Ramos (cell line): ENCODE measurements at regions not wholly inside any gene's neighbourhood (a gene's known extent, or its start where the extent isn't known, plus 50 kb on each side); places are given as distances from the start of the nearest gene placed in this dataset.

Source experiments
- in situ Hi-C: fragments of 300-500 bp; cut with MboI; formaldehyde crosslinking; loops from one replicate; pipeline ENCODE4 v1.14.3; 2022; ENCODE audit warnings: low sequenced_read_pairs; ENCODE audit not compliant: unreplicated experiment

- in situ Hi-C loops = no loop called here
Measured at GRCh38 chrX:20451929-20452328, 185.2 kb upstream of the RPS6KA3 start.

GRCh38 chrX:20445109-20445508 lies 178.4 kb upstream of the RPS6KA3 start:
- in situ Hi-C loops = loop anchor here (10.0 to 25.0 kb wide), 2 partner anchors 200 to 533 kb away; no protein-coding TSS in a partner anchor

- in situ Hi-C loops = loop anchor here (10.0 to 25.0 kb wide), 2 partner anchors 198 to 530 kb away; no protein-coding TSS in a partner anchor
Measured at GRCh38 chrX:20442597-20442996, 175.9 kb upstream of the RPS6KA3 start.

GRCh38 chrX:20441123-20441522 lies 174.4 kb upstream of the RPS6KA3 start:
- in situ Hi-C loops = loop anchor here (10.0 to 25.0 kb wide), 2 partner anchors 196 to 529 kb away; no protein-coding TSS in a partner anchor

GRCh38 chrX:20438871-20439526 lies 172.3 kb upstream of the RPS6KA3 start:
- in situ Hi-C loops = loop anchor here (25.0 kb wide), 1 partner anchor 527 kb away; no protein-coding TSS in a partner anchor

- in situ Hi-C loops = loop anchor here (25.0 kb wide), 1 partner anchor 525 kb away; no protein-coding TSS in a partner anchor
Measured at GRCh38 chrX:20437683-20438082, 171.0 kb upstream of the RPS6KA3 start.

GRCh38 chrX:20435913-20436312 lies 169.2 kb upstream of the RPS6KA3 start:
- in situ Hi-C loops = loop anchor here (25.0 kb wide), 1 partner anchor 524 kb away; no protein-coding TSS in a partner anchor

- in situ Hi-C loops = loop anchor here (25.0 kb wide), 1 partner anchor 523 kb away; no protein-coding TSS in a partner anchor
Measured at GRCh38 chrX:20434986-20435385, 168.3 kb upstream of the RPS6KA3 start.

- in situ Hi-C loops = loop anchor here (25.0 kb wide), 1 partner anchor 521 kb away; no protein-coding TSS in a partner anchor
Measured at GRCh38 chrX:20433388-20433775, 166.7 kb upstream of the RPS6KA3 start.

GRCh38 chrX:20432746-20433387 lies 166.2 kb upstream of the RPS6KA3 start:
- in situ Hi-C loops = loop anchor here (25.0 kb wide), 1 partner anchor 521 kb away; no protein-coding TSS in a partner anchor

- in situ Hi-C loops = loop anchor here (25.0 kb wide), 1 partner anchor 520 kb away; no protein-coding TSS in a partner anchor
Measured at GRCh38 chrX:20432048-20432447, 165.3 kb upstream of the RPS6KA3 start.

GRCh38 chrX:20431486-20431885 lies 164.8 kb upstream of the RPS6KA3 start:
- in situ Hi-C loops = loop anchor here (25.0 kb wide), 1 partner anchor 519 kb away; no protein-coding TSS in a partner anchor

GRCh38 chrX:20427173-20427770 lies 160.6 kb upstream of the RPS6KA3 start:
- in situ Hi-C loops = loop anchor here (25.0 kb wide), 1 partner anchor 515 kb away; no protein-coding TSS in a partner anchor

- in situ Hi-C loops = no loop called here
Measured at GRCh38 chrX:20421697-20422096, 155.0 kb upstream of the RPS6KA3 start.

- in situ Hi-C loops = no loop called here
Measured at GRCh38 chrX:20421275-20421674, 154.6 kb upstream of the RPS6KA3 start.

GRCh38 chrX:20420058-20420457 lies 153.3 kb upstream of the RPS6KA3 start:
- in situ Hi-C loops = no loop called here

GRCh38 chrX:20418379-20419150 lies 151.9 kb upstream of the RPS6KA3 start:
- in situ Hi-C loops = no loop called here

GRCh38 chrX:20414762-20415445 lies 148.2 kb upstream of the RPS6KA3 start:
- in situ Hi-C loops = no loop called here

- in situ Hi-C loops = no loop called here
Measured at GRCh38 chrX:20414066-20414465, 147.4 kb upstream of the RPS6KA3 start.
